ENCODE measurements at regions not wholly inside any gene's neighbourhood (a gene's known extent, or its start where the extent isn't known, plus 50 kb on each side); places are given as distances from the start of the nearest gene placed in this dataset.

GRCh38 chr20:21601799-21602198 is 87.9 kb upstream of the NKX2-2 start:
- TF ChIP-seq CTCF (conservative IDR thresholded peaks at IDR 0.05; ENCODE audit: low read length) (no peak), EZH2phosphoT487 (IDR thresholded peaks at IDR 0.05; ENCODE audit: borderline replicate concordance, low read depth, low read length) (no peak)
